HG02840 (cell line): ENCODE measurements at regions not wholly inside any gene's neighbourhood (a gene's known extent, or its start where the extent isn't known, plus 50 kb on each side); places are given as distances from the start of the nearest gene placed in this dataset.

Experiments
- ATAC-seq: cut with Tn5 transposase; IDR thresholded peaks from one replicate; pipeline ENCODE4 v1.9.1; 2021; ENCODE audit warnings: mild to moderate bottlenecking, moderate library complexity, moderate number of reproducible peaks; ENCODE audit not compliant: unreplicated experiment, low FRiP score

GRCh38 chr15:94059013-94059587 lies 172.3 kb upstream of the MCTP2 start:
- no peak for ATAC-seq

- no peak for ATAC-seq
Measured at GRCh38 chr15:94057305-94057704, 174.1 kb upstream of the MCTP2 start.

GRCh38 chr15:94056314-94056713 lies 175.0 kb upstream of the MCTP2 start:
- no peak for ATAC-seq

GRCh38 chr15:94053626-94054025 lies 177.7 kb upstream of the MCTP2 start:
- no peak for ATAC-seq

GRCh38 chr15:94052711-94053110 lies 178.7 kb upstream of the MCTP2 start:
- no peak for ATAC-seq

GRCh38 chr15:94047566-94047965 lies 183.8 kb upstream of the MCTP2 start:
- ATAC-seq: no peak

- no peak for ATAC-seq
Measured at GRCh38 chr15:94042180-94042928, 189.0 kb upstream of the MCTP2 start.

GRCh38 chr15:94041746-94042145 lies 189.6 kb upstream of the MCTP2 start:
- no peak for ATAC-seq

- ATAC-seq: no peak
Measured at GRCh38 chr15:94040541-94041248, 190.7 kb upstream of the MCTP2 start.

- ATAC-seq: no peak
Measured at GRCh38 chr15:94036156-94036555, 195.2 kb upstream of the MCTP2 start.

GRCh38 chr15:94033683-94034020 lies 197.7 kb upstream of the MCTP2 start:
- no peak for ATAC-seq

GRCh38 chr15:94033014-94033682 lies 198.2 kb upstream of the MCTP2 start:
- no peak for ATAC-seq

GRCh38 chr15:94032571-94032970 lies 198.8 kb upstream of the MCTP2 start:
- no peak for ATAC-seq

GRCh38 chr15:94031072-94031471 lies 200.3 kb upstream of the MCTP2 start:
- no peak for ATAC-seq

- no peak for ATAC-seq
Measured at GRCh38 chr15:94029495-94029894, 201.9 kb upstream of the MCTP2 start.

- no peak for ATAC-seq
Measured at GRCh38 chr15:94028809-94029208, 202.6 kb upstream of the MCTP2 start.

- ATAC-seq: no peak
Measured at GRCh38 chr15:94028121-94028520, 203.2 kb upstream of the MCTP2 start.

- ATAC-seq: no peak
Measured at GRCh38 chr15:94027581-94027980, 203.8 kb upstream of the MCTP2 start.

- no peak for ATAC-seq
Measured at GRCh38 chr15:94026458-94027304, 204.7 kb upstream of the MCTP2 start.

GRCh38 chr15:94023531-94023930 lies 207.8 kb upstream of the MCTP2 start:
- ATAC-seq: no peak
